HUDEP-2 (cell line): ENCODE measurements at regions not wholly inside any gene's neighbourhood (a gene's known extent, or its start where the extent isn't known, plus 50 kb on each side); places are given as distances from the start of the nearest gene placed in this dataset.
"Not testable (repeated sequence)": the region's sequence is repeated elsewhere in the genome, so short reads cannot be mapped to it uniquely, and the experiment has no call there.

ENCODE experiments used
- DNase-seq, 76 experiments: peaks; one replicate each; lab custom pipeline; 2025; ENCODE audit not compliant: unreplicated experiment in 76 of 76; lab: John Stamatoyannopoulos, UW

GRCh38 chr4:67412153-67412712, 133.1 kb downstream of the CENPC start:
- not testable (repeated sequence) for DNase-seq

GRCh38 chr4:67403342-67403741, 142.0 kb downstream of the CENPC start:
- DNase-seq, result peak in 1 of 76 experiments; percentile 3

DNA sequence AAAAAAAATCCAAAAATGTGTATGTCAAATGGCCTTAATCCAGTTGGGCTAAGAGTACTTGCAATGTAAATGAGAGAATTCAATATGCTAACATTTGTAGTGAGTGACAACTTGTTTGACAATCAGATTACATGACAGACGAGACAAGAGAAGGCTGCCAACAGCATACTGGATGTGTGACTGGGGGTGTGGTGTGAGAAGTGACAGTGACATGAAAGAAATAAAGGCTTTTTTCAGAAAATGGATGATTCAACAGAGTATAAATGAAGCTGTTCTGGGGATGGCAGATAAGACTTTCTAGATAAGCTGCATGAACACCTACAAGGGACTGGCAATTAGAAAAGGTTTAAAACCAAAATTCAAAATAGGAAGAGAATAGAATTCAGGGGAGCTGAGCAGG, 143.4 kb downstream of the CENPC start:
- peak in 53 of 76 experiments; percentile 1 to 73 (median 26) for DNase-seq

GRCh38 chr4:67397931-67398330, 147.4 kb downstream of the CENPC start:
- DNase-seq, result no peak

GRCh38 chr4:67397031-67397430, 148.3 kb downstream of the CENPC start:
- no peak for DNase-seq

DNA sequence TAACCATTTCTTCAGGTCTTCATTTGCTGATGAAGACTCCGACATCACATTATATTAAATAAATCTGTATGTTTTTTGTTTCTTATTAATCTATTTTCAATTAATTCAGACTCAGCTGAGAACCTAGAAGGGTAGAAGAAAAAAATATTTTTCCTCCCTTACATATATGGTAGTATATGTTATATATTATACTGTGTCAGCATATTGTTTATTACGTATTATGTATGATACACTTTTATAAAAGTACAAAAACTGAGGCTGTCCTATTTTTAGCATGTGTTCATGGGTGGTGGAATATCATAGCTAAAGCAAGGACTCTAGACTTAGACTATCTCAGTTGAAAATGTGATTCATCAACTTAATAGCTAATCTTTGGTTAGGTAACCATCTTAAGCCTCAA, 149.3 kb downstream of the CENPC start:
- no peak for DNase-seq

GRCh38 chr4:67394879-67395278, 150.4 kb downstream of the CENPC start:
- DNase-seq, result no peak

- DNase-seq, result peak in 26 of 76 experiments; percentile 1 to 48 (median 22)
Measured at GRCh38 chr4:67393699-67394281, 151.5 kb downstream of the CENPC start.

DNA sequence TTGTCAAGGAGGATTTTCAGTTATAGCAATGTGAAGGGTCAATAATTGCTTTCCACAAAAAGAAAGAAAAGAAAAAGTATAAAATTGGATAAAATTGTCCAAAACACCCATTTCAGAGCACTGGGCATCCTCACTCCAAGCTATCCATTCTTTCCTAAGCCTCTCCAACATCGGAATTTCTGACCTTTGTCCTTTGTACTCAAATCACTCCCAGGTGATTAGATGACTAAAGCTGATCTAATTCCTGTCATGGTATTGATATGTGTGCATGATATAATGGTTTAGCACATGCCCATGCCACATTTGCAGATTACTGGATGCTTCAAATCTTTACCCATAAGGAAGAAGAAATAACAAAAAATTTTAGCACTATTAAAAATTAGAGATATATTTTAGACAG, 152.3 kb downstream of the CENPC start:
- no peak for DNase-seq

- not testable (repeated sequence) for DNase-seq
Measured at GRCh38 chr4:67381406-67381804, 163.9 kb downstream of the CENPC start.

DNA sequence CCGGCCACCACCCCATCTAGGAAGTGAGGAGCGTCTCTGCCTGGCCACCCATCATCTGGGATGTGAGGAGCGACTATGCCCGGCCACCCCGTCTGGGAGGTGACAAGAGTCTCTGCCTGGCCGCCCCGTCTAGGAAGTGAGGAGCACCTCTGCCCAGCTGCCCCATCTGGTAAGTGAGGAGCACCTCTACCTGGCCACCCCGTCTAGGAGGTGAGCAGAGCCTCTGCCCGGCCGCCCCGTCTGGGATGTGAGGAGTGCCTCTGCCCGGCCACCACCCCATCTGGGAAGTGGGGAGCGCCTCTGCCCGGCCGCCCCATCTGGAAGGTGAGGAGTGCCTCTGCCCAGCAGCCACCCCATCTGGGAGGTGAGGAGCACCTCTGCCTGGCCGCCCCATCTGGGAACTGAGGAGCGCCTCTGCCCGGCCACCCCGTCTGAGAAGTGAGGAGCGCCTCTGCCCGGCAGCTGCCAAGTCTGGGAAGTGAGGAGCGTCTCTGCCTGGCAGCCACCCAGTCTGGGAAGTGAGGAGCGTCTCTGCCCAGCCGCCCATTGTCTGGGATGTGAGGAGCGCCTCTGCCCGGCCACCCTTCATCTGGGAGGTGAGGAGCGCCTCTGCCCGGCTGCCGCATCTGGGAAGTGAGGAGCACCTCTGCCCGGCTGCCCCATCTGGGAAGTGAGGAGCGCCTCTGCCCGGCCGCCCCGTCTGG, 164.4 kb downstream of the CENPC start:
- not testable (repeated sequence) for DNase-seq

- DNase-seq, result no peak
Measured at GRCh38 chr4:67380154-67380553, 165.1 kb downstream of the CENPC start.

- no peak for DNase-seq
Measured at GRCh38 chr4:67375291-67375690, 170.0 kb downstream of the CENPC start.

DNA sequence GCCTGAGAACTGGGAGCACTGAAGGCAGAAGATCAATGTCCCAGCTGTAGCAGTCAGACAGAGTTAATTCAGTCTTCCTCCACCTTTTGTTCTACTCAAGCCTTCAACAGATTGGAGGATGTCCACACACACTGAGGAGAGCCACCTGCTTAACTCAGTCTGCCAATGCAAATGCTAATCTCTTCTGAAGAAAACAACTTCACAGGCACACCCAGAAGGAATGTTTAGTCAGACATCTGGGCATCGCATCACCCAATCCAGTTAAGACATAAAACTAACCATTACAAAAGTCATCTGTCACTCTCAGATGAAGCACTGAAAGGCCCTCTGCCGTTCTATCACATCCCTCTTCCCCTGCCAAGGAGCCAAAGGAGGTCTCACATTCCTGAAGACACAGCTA, 173.7 kb downstream of the CENPC start:
- DNase-seq, result no peak

DNA sequence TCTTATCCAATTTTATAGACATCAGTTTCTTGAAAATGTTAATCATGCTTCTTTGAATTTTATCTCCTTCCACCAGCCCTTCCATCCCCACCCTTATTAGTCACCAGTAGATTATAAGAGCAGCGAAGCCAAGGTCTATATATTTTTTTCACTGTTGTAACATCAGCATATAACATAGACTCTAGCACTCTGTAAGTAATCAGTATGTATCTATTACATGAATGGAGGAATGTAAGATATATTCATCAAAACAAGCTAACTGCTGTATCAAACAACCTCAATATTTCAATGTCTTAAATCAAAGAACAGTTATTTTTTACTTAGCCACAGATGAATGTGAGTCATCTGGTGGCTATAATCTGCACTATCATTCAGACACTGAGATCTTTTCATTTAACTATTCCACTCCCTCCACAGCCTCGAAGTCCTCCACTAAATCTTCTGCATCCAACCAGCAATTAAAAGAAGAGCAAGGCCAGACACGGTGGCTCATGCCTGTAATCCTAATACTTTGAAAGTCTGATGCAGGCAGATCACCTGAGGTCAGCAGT, 178.9 kb downstream of the CENPC start:
- peak in 50 of 76 experiments; percentile 2 to 85 (median 50) for DNase-seq

GRCh38 chr4:67365661-67366245, 179.6 kb downstream of the CENPC start:
- peak in 43 of 76 experiments; percentile 0 to 77 (median 37) for DNase-seq

GRCh38 chr4:67355806-67356205, 189.5 kb downstream of the CENPC start:
- DNase-seq, result no peak

DNA sequence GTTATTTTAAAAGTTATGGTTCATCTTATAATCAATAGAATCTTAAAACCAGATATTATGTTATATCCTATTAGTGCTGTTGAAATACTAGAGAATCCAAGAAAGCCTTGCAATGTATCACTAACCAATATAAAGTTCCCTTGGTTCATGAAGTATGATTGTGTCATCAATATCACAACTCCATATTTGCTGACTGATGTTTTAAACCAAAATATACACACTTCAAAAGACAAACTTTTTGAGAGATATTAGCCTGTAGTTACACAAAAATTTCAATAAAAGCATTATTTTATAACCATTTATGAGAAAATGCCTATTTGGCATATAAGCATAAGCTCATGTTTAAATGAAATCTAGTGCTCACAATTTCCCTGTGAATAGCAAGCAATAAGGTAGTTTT, 198.6 kb downstream of the CENPC start:
- DNase-seq, result no peak

- DNase-seq, result peak in 1 of 76 experiments; percentile 2
Measured at GRCh38 chr4:67344594-67345380, 200.5 kb downstream of the CENPC start.

- no peak for DNase-seq
Measured at GRCh38 chr4:67343199-67343598, 202.1 kb downstream of the CENPC start.

GRCh38 chr4:67342291-67342690, 203.0 kb downstream of the CENPC start:
- peak in 1 of 76 experiments; percentile 6 for DNase-seq
